H1 (cell line): ENCODE measurements at regions not wholly inside any gene's neighbourhood (a gene's known extent, or its start where the extent isn't known, plus 50 kb on each side); places are given as distances from the start of the nearest gene placed in this dataset.

Source experiments
- CTCF ChIA-PET: fragments of 300-600 bp; sonication (Branson Sonifier 250); formaldehyde crosslinking; loops from one replicate; lab custom pipeline; 2021; ENCODE audit not compliant: partially characterized antibody; lab: Charles Lee
- POLR2A ChIA-PET: fragments of 300-600 bp; sonication (Branson Sonifier 250); formaldehyde crosslinking; loops from one replicate; lab custom pipeline; 2021; ENCODE audit warnings: inconsistent platforms; ENCODE audit not compliant: partially characterized antibody; lab: Charles Lee
- DNase-seq, 2 experiments: peaks; one replicate each; pipeline versions ENCODE4 v3.0.0 to v3.0.0-alpha.2; 2010 to 2022; ENCODE audit warnings: low spot score in 2 of 2, low read depth in 1 of 2, mixed read lengths in 1 of 2
- FAIRE-seq: peaks from 2 replicates; lab custom pipeline; 2011; peaks lifted over from hg19 to GRCh38; lab: Jason Lieb, UNC
- H2AFZ ChIP-seq: 2 replicates; pipeline ENCODE4 v1.8.1; 2012; ENCODE audit warnings: low read length, inconsistent platforms
- H2AK5ac ChIP-seq: 2 replicates; pipeline ENCODE4 v1.6.1; 2013; ENCODE audit warnings: low read depth, low read length
- H2BK120ac ChIP-seq: replicated peaks from 2 replicates; pipeline ENCODE3; 2013; ENCODE audit warnings: low read depth, low read length, inconsistent platforms
- H2BK12ac ChIP-seq: 2 replicates; pipeline ENCODE4 v1.6.1; 2013; ENCODE audit warnings: low read depth, low read length
- H2BK15ac ChIP-seq: 2 replicates; pipeline ENCODE4 v1.6.1; 2013; ENCODE audit warnings: low read length
- H2BK20ac ChIP-seq: 2 replicates; pipeline ENCODE4 v1.6.1; 2013; ENCODE audit warnings: low read length
- H2BK5ac ChIP-seq: 2 replicates; pipeline ENCODE4 v1.6.1; 2013; ENCODE audit warnings: low read depth, low read length
- H3K14ac ChIP-seq: 2 replicates; pipeline ENCODE4 v1.6.1; 2013; ENCODE audit warnings: inconsistent platforms; ENCODE audit not compliant: insufficient read length
- H3K18ac ChIP-seq: 2 replicates; pipeline ENCODE4 v1.6.1; 2013; ENCODE audit warnings: low read length; ENCODE audit errors: extremely low read depth
- H3K23ac ChIP-seq: 2 replicates; pipeline ENCODE4 v1.6.1; 2013; ENCODE audit warnings: inconsistent platforms; ENCODE audit not compliant: insufficient read length
- H3K23me2 ChIP-seq: 2 replicates; pipeline ENCODE4 v1.6.1; 2013; ENCODE audit warnings: low read depth, low read length
- H3K27ac ChIP-seq: 2 replicates; pipeline ENCODE4 v1.6.1; 2011; ENCODE audit warnings: low read depth, low read length, inconsistent platforms
- H3K27me3 ChIP-seq, 4 experiments: replicated peaks in 1 of 4; 1 replicate in 1 of 4; 2 replicates in 3 of 4; pipeline versions ENCODE4 v1.6.1 to v1.8.1; 2011 to 2013; ENCODE audit warnings: low read length in 3 of 4, mild to moderate bottlenecking in 3 of 4, inconsistent platforms in 2 of 4, mixed read lengths in 2 of 4, moderate library complexity in 1 of 4; ENCODE audit not compliant: control insufficient read depth in 3 of 4, insufficient read depth in 3 of 4; ENCODE audit errors: extremely low read depth in 1 of 4
- H3K36me3 ChIP-seq, 4 experiments: 2 replicates each; pipeline versions ENCODE4 v1.6.1 to v1.8.1; 2011 to 2013; ENCODE audit warnings: mild to moderate bottlenecking in 4 of 4, low read length in 3 of 4, moderate library complexity in 2 of 4, control low read depth in 1 of 4, inconsistent platforms in 1 of 4; ENCODE audit not compliant: insufficient read depth in 4 of 4, control insufficient read depth in 2 of 4
- H3K4ac ChIP-seq: replicated peaks from 2 replicates; pipeline ENCODE3; 2013; ENCODE audit warnings: low read length, low read depth, mixed read lengths, inconsistent platforms; ENCODE audit not compliant: insufficient read length
- H3K4me1 ChIP-seq, 4 experiments: replicated peaks in 1 of 4; 1 replicate in 1 of 4; 2 replicates in 3 of 4; pipeline versions ENCODE4 v1.6.1 to v1.8.1; 2011 to 2013; ENCODE audit warnings: low read length in 3 of 4, inconsistent platforms in 2 of 4, mixed read lengths in 1 of 4; ENCODE audit not compliant: insufficient read depth in 4 of 4, control insufficient read depth in 3 of 4
- H3K4me2 ChIP-seq, 2 experiments: 2 replicates each; pipeline versions ENCODE4 v1.6.1 to v1.8.1; 2011 to 2013; ENCODE audit warnings: low read depth in 2 of 2, low read length in 2 of 2, control low read depth in 1 of 2, inconsistent platforms in 1 of 2, mild to moderate bottlenecking in 1 of 2; ENCODE audit not compliant: insufficient read depth in 1 of 2
- H3K4me3 ChIP-seq, 4 experiments: fragments of 200-600, 300-600 bp in 1 of 4; sonication (generic), shearing (Covaris generic), sonication (Bioruptor Twin) in 1 of 4; 2 replicates each; pipeline versions ENCODE4 v1.5.1 to v1.8.1; 2011 to 2016; ENCODE audit warnings: low read length in 4 of 4, low read depth in 3 of 4, control low read depth in 2 of 4, inconsistent platforms in 2 of 4, mild to moderate bottlenecking in 2 of 4, mixed read lengths in 1 of 4, moderate library complexity in 1 of 4; ENCODE audit not compliant: insufficient read depth in 2 of 4; ENCODE audit errors: extremely low read depth in 1 of 4
- H3K56ac ChIP-seq: replicated peaks from 2 replicates; pipeline ENCODE3; 2013; ENCODE audit warnings: low read depth, mild to moderate bottlenecking, mixed read lengths, low read length, inconsistent platforms; ENCODE audit not compliant: insufficient read length
- H3K79me1 ChIP-seq: 2 replicates; pipeline ENCODE4 v1.6.1; 2013; ENCODE audit warnings: low read depth, low read length, control low read depth
- H3K79me2 ChIP-seq, 2 experiments: 2 replicates each; pipeline versions ENCODE4 v1.6.1 to v1.8.1; 2012 to 2013; ENCODE audit warnings: low read length in 2 of 2, mild to moderate bottlenecking in 2 of 2, inconsistent platforms in 1 of 2; ENCODE audit not compliant: insufficient read depth in 2 of 2, control insufficient read depth in 1 of 2
- H3K9ac ChIP-seq, 4 experiments: replicated peaks in 1 of 4; 1 replicate in 1 of 4; 2 replicates in 3 of 4; pipeline versions ENCODE4 v1.6.1 to v1.8.1; 2011 to 2013; ENCODE audit warnings: low read depth in 3 of 4, low read length in 3 of 4, control low read depth in 2 of 4, mild to moderate bottlenecking in 2 of 4, moderate library complexity in 2 of 4, inconsistent platforms in 1 of 4; ENCODE audit errors: extremely low read depth in 1 of 4
- H3K9me3 ChIP-seq, 2 experiments: 2 replicates each; pipeline versions ENCODE4 v1.6.1 to v1.8.1; 2012 to 2013; ENCODE audit warnings: mild to moderate bottlenecking in 2 of 2, moderate library complexity in 2 of 2, control low read depth in 1 of 2, inconsistent platforms in 1 of 2, low read depth in 1 of 2, low read length in 1 of 2, mixed read lengths in 1 of 2; ENCODE audit not compliant: insufficient read depth in 2 of 2
- H4K20me1 ChIP-seq, 2 experiments: replicated peaks in 1 of 2; 2 replicates each; pipeline versions ENCODE3 to v1.8.1; 2011 to 2013; ENCODE audit warnings: inconsistent platforms in 2 of 2, low read length in 2 of 2, mild to moderate bottlenecking in 1 of 2; ENCODE audit not compliant: insufficient read depth in 2 of 2, control insufficient read depth in 1 of 2
- H4K5ac ChIP-seq: 2 replicates; pipeline ENCODE4 v1.6.1; 2013; ENCODE audit warnings: low read length, low read depth, mixed read lengths, inconsistent platforms; ENCODE audit not compliant: insufficient read length
- H4K8ac ChIP-seq: 2 replicates; pipeline ENCODE4 v1.8.0; 2013; ENCODE audit warnings: mild to moderate bottlenecking, moderate library complexity, low read length, inconsistent platforms; ENCODE audit not compliant: insufficient read depth; ENCODE audit errors: extremely low read depth
- H4K91ac ChIP-seq: replicated peaks from 2 replicates; pipeline ENCODE3; 2013; ENCODE audit warnings: low read length, mixed read lengths, inconsistent platforms; ENCODE audit not compliant: insufficient read length
- ASH2L ChIP-seq: fragments of 200-600, 300-600 bp; sonication (generic); IDR thresholded peaks from one replicate; pipeline ENCODE4 v1.7.1; 2017; ENCODE audit warnings: low read length
- BRCA1 ChIP-seq: IDR thresholded peaks from 2 replicates; pipeline ENCODE4 v1.6.1; 2012; ENCODE audit warnings: low read depth, low read length, improper control_type of control experiment
- CBX8 ChIP-seq: fragments of 300-800, 300-1000 bp; sonication (generic); IDR thresholded peaks from 2 replicates; pipeline ENCODE4 v1.7.1; 2016; ENCODE audit warnings: low read depth, low read length, borderline replicate concordance
- CHD1 ChIP-seq: IDR thresholded peaks from 2 replicates; pipeline ENCODE4 v1.6.1; 2012; ENCODE audit warnings: low read depth, low read length, improper control_type of control experiment
- KDM1A ChIP-seq: fragments of 200-600, 300-600 bp; sonication (generic); IDR thresholded peaks from 2 replicates; pipeline ENCODE4 v1.7.1; 2016; ENCODE audit warnings: mild to moderate bottlenecking, low read length, borderline replicate concordance
- PHF8 ChIP-seq: fragments of 200-600 bp; sonication (generic); conservative IDR thresholded peaks from 2 replicates; pipeline ENCODE4 v1.7.1; 2012; ENCODE audit warnings: low read depth, mild to moderate bottlenecking, inconsistent platforms, low read length, moderate library complexity
- POLR2A ChIP-seq, 2 experiments: IDR thresholded peaks; 1 replicate in 1 of 2; 2 replicates in 1 of 2; pipeline ENCODE4 v1.6.1; 2011; ENCODE audit warnings: low read depth in 2 of 2, low read length in 2 of 2, mild to moderate bottlenecking in 2 of 2; ENCODE audit errors: control extremely low read depth in 1 of 2
- POU5F1 ChIP-seq: IDR thresholded peaks from 2 replicates; pipeline ENCODE4 v1.6.1; 2011; ENCODE audit warnings: low read depth, mild to moderate bottlenecking, low read length, moderate library complexity
- RNF2 ChIP-seq: fragments of 200-900, 300-1000 bp; sonication (generic); IDR thresholded peaks from 2 replicates; pipeline ENCODE4 v1.7.1; 2016; ENCODE audit warnings: borderline replicate concordance, low read depth, mild to moderate bottlenecking, antibody characterized with exemption, low read length; ENCODE audit not compliant: poor library complexity, severe bottlenecking; ENCODE audit errors: missing control alignments
- TCF12 ChIP-seq: IDR thresholded peaks from 2 replicates; pipeline ENCODE4 v1.6.1; 2011; ENCODE audit warnings: low read depth, mild to moderate bottlenecking, low read length
- YY1 ChIP-seq: IDR thresholded peaks from 2 replicates; pipeline ENCODE4 v1.6.1; 2011; ENCODE audit warnings: low read depth, mild to moderate bottlenecking, low read length
- ZNF274 ChIP-seq: IDR thresholded peaks from 2 replicates; pipeline ENCODE4 v1.7.0; 2012; ENCODE audit warnings: low read length, borderline replicate concordance; ENCODE audit errors: extremely low read depth
- WGBS, 2 experiments: shearing (Covaris generic) in 1 of 2; methylation state at CpG; one replicate each; pipeline versions ENCODE4 v1.1.6 to v1.1.7; 2013 to 2015; ENCODE audit warnings: low lambda C conversion rate in 2 of 2, mixed read lengths in 2 of 2, inconsistent platforms in 1 of 2, low coverage in 1 of 2, missing lambda C conversion rate in 1 of 2; ENCODE audit not compliant: insufficient replicate concordance in 2 of 2, insufficient coverage in 1 of 2, insufficient read length in 1 of 2; ENCODE audit errors: extremely low coverage in 1 of 2, missing lambda C conversion rate in 1 of 2; 5-methylcytosine and 5-hydroxymethylcytosine counted together
- TF ChIP-seq, protein P1 (sequence below): IDR thresholded peaks from 2 replicates; pipeline ENCODE4 v1.6.1; 2012; ENCODE audit warnings: inconsistent platforms

DNA sequence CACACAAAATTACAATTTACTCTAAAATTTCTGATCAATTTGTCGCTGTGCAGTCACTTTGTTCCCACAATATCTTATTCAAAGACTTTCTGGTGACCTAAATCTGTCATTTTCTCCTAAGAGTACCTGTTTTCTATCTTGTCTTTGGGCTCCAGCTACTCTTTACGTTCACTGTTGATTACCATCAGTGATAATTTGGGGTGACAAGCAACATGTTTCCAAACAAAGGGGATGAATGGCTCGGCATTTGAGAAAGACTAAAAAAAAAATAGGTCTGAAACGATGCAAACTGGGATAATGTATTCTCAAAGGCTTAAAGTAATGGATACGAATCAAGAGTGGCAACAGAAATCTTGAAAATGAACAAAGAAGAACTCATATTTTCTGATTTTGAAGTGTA, 205.2 kb upstream of the DAB2 start:
- CTCF ChIA-PET: interaction anchor here (0.6 to 0.7 kb wide), 3 partner anchors 850 to 1130 kb away, joined by 3 to 5 read pairs (median 4); no protein-coding TSS in a partner anchor
- H3K27me3 ChIP-seq: no peaks in the 10 kb centered on the region
- no peak overlapping the region for H3K9ac ChIP-seq
- no peaks in the 10 kb centered on the region for H3K23me2 ChIP-seq
- H2BK20ac ChIP-seq: no peak overlapping the region
- no peak overlapping the region for H2BK120ac ChIP-seq
- no peak overlapping the region for H3K18ac ChIP-seq
- H3K56ac ChIP-seq: no peak overlapping the region
- H3K14ac ChIP-seq: no peak overlapping the region
- H2BK5ac ChIP-seq: no peak overlapping the region
- no peaks in the 10 kb centered on the region for H3K4me1 ChIP-seq
- no peak overlapping the region for H3K4me2 ChIP-seq
- no peaks in the 10 kb centered on the region for H4K20me1 ChIP-seq
- no peak overlapping the region for H3K4ac ChIP-seq
- no peaks in the 10 kb centered on the region for H3K36me3 ChIP-seq
- no peak overlapping the region for H2BK15ac ChIP-seq
- 97% methylated on average over 5 of the region's 5 CpGs; no CpG with 5 or more reads in 1 of the 2 experiments for WGBS, 2 experiments
- no peak overlapping the region for H4K8ac ChIP-seq
- no peak overlapping the region for H4K5ac ChIP-seq
- POLR2A ChIA-PET: no interaction called here
- DNase-seq (no peak), FAIRE-seq (no peak)
- H3K27ac ChIP-seq: no peak overlapping the region
- no peak overlapping the region for H3K23ac ChIP-seq
- no peak overlapping the region for H2AFZ ChIP-seq
- no peak for TF ChIP-seq CHD1
- no peak for TF ChIP-seq BRCA1
- no peak for TF ChIP-seq CBX8
- TF ChIP-seq PHF8: no peak
- TF ChIP-seq ZNF274: no peak
- no peak for TF ChIP-seq ASH2L
- TF ChIP-seq POLR2A (IDR thresholded peaks at IDR 0.05; ENCODE audit: control extremely low read depth in 1 of 2, low read depth in 2 of 2, low read length in 2 of 2): no peak
- TF ChIP-seq, protein P1, sequence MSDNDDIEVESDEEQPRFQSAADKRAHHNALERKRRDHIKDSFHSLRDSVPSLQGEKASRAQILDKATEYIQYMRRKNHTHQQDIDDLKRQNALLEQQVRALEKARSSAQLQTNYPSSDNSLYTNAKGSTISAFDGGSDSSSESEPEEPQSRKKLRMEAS: no peak
- no peak for TF ChIP-seq YY1
- no peak for TF ChIP-seq POU5F1
- TF ChIP-seq TCF12: no peak
- TF ChIP-seq RNF2: no peak
- TF ChIP-seq KDM1A: no peak
- no peaks in the 10 kb centered on the region for H3K79me2 ChIP-seq
- no peak overlapping the region for H2BK12ac ChIP-seq
- H4K91ac ChIP-seq: no peak overlapping the region
- no peaks in the 10 kb centered on the region for H3K9me3 ChIP-seq
- no peak overlapping the region for H2AK5ac ChIP-seq
- no peak overlapping the region for H3K4me3 ChIP-seq
- no peaks in the 10 kb centered on the region for H3K79me1 ChIP-seq
